Body of pancreas (tissue), 4 donors: ENCODE measurements at regions not wholly inside any gene's neighbourhood (a gene's known extent, or its start where the extent isn't known, plus 50 kb on each side); places are given as distances from the start of the nearest gene placed in this dataset.

Source experiments
- CTCF ChIP-seq, 7 experiments: fragments of 450-650 bp in 4 of 7; fragments of 200-600 bp in 3 of 7; sonication (generic) in 3 of 7; IDR thresholded peaks; one replicate each; pipeline ENCODE4 v1.5.1; 2016 to 2019; ENCODE audit warnings: antibody characterized with exemption in 7 of 7
- POLR2A ChIP-seq, 3 donors: fragments of 450-650 bp; IDR thresholded peaks; one replicate each; pipeline ENCODE4 v1.6.1; 2016; ENCODE audit warnings: antibody characterized with exemption in 3 of 3, mild to moderate bottlenecking in 2 of 3

- no peak for TF ChIP-seq CTCF (IDR thresholded peaks at IDR 0.05)
- TF ChIP-seq POLR2A (IDR thresholded peaks at IDR 0.05) = no peak
Measured at GRCh38 chr4:32778938-32779337, 2058.8 kb downstream of the PCDH7 start.
